SU-DHL-6 (cell line): ENCODE measurements at regions not wholly inside any gene's neighbourhood (a gene's known extent, or its start where the extent isn't known, plus 50 kb on each side); places are given as distances from the start of the nearest gene placed in this dataset.

Experiments used
- H2AFZ ChIP-seq: fragments of 200-600 bp; sonication (generic); 2 replicates; pipeline ENCODE4 v1.6.1; 2014; ENCODE audit warnings: low read depth, mild to moderate bottlenecking, moderate library complexity, mixed read lengths, antibody characterized with exemption, low read length; ENCODE audit not compliant: severe bottlenecking
- H3F3A ChIP-seq: fragments of 200-600 bp; shearing (Covaris generic); 2 replicates; pipeline ENCODE4 v1.6.0; 2016; ENCODE audit warnings: antibody characterized with exemption, mild to moderate bottlenecking; ENCODE audit not compliant: insufficient read depth
- H3K27ac ChIP-seq: fragments of 200-600 bp; sonication (generic); 2 replicates; pipeline ENCODE4 v1.5.1; 2016; ENCODE audit warnings: low read depth, mild to moderate bottlenecking, low read length, moderate library complexity, mixed read lengths
- H3K27me3 ChIP-seq: fragments of 200-600 bp; sonication (generic), shearing (Covaris generic); 2 replicates; pipeline ENCODE4 v1.6.0; 2014; ENCODE audit warnings: mild to moderate bottlenecking, low read length
- H3K36me3 ChIP-seq: fragments of 200-600 bp; sonication (generic); 2 replicates; pipeline ENCODE4 v1.6.1; 2014; ENCODE audit warnings: mild to moderate bottlenecking, low read length, mixed read lengths
- H3K4me2 ChIP-seq: fragments of 300-600, 200-600 bp; shearing (Covaris generic), sonication (generic); 2 replicates; pipeline ENCODE4 v1.6.0; 2014; ENCODE audit warnings: low read length, low read depth, mild to moderate bottlenecking; ENCODE audit not compliant: poor library complexity, severe bottlenecking
- H3K4me3 ChIP-seq: fragments of 200-600 bp; sonication (generic); 2 replicates; pipeline ENCODE4 v1.5.1; 2014; ENCODE audit warnings: antibody characterized with exemption, low read length, mild to moderate bottlenecking, mixed read lengths; ENCODE audit not compliant: insufficient read depth, poor library complexity, severe bottlenecking
- H3K79me2 ChIP-seq: fragments of 200-600 bp; sonication (generic); 2 replicates; pipeline ENCODE4 v1.6.1; 2014; ENCODE audit warnings: mild to moderate bottlenecking, low read length, moderate library complexity; ENCODE audit not compliant: insufficient read depth
- H3K9ac ChIP-seq: fragments of 200-600 bp; sonication (generic); 2 replicates; pipeline ENCODE4 v1.7.0; 2014; ENCODE audit warnings: mild to moderate bottlenecking, low read length
- H3K9me2 ChIP-seq: fragments of 200-600 bp; sonication (generic); replicated peaks from 2 replicates; pipeline ENCODE4 v1.6.1; 2014; ENCODE audit warnings: low read length; ENCODE audit not compliant: insufficient read depth
- H3K9me3 ChIP-seq: fragments of 200-600 bp; sonication (generic); 2 replicates; pipeline ENCODE4 v1.6.1; 2014; ENCODE audit warnings: low read length, mixed read lengths; ENCODE audit not compliant: insufficient read depth
- H4K20me1 ChIP-seq: fragments of 200-600 bp; sonication (generic); 2 replicates; pipeline ENCODE4 v1.6.1; 2014; ENCODE audit warnings: low read depth, mild to moderate bottlenecking, antibody characterized with exemption, low read length, moderate library complexity, mixed read lengths
- EZH2phosphoT487 ChIP-seq: fragments of 200-600 bp; sonication (generic), shearing (Covaris generic); conservative IDR thresholded peaks from 2 replicates; pipeline ENCODE4 v1.6.1; 2018; ENCODE audit warnings: mild to moderate bottlenecking, antibody characterized with exemption, low read length, moderate library complexity, mixed read lengths
- TF ChIP-seq, protein P1 (sequence below): fragments of 200-600 bp; sonication (generic); IDR thresholded peaks from one replicate; pipeline ENCODE4 v1.5.1; 2017; ENCODE audit warnings: antibody characterized with exemption, mild to moderate bottlenecking, low read length, moderate library complexity; ENCODE audit not compliant: insufficient read depth, poor library complexity, severe bottlenecking

DNA sequence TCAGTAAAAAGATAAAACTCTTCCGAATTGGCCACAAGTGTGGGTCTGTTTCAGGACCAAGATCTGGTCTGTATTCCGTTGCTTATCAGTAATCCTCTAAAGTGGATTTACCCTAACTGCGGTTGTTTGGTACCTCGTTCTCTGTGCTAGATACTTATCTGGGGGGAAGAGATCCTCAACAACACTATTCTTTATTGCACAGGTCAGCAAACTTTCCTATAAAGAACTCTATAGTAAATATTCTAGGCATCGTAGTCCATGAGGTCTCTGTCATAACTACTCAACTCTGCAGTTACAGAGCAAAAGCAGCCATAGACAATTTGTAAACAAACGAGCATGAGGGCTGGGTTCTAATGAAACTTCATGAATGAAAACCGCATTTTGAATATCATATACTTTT is 335.8 kb upstream of the KIF2A start:
- Histone ChIP-seq H2AFZ (no peak overlapping the region), H3K9me2 (no peaks in the 10 kb centered on the region), H3K9ac (no peak overlapping the region), H3K9me3 (no peaks in the 10 kb centered on the region), H3K4me3 (no peak overlapping the region), H3K79me2 (no peaks in the 10 kb centered on the region), H3K27ac (no peak overlapping the region), H3K27me3 (no peaks in the 10 kb centered on the region), H3K4me2 (no peak overlapping the region), H4K20me1 (no peaks in the 10 kb centered on the region), H3F3A (no peaks in the 10 kb centered on the region), H3K36me3 (no peaks in the 10 kb centered on the region)
- no peak for TF ChIP-seq EZH2phosphoT487
- TF ChIP-seq, protein P1, sequence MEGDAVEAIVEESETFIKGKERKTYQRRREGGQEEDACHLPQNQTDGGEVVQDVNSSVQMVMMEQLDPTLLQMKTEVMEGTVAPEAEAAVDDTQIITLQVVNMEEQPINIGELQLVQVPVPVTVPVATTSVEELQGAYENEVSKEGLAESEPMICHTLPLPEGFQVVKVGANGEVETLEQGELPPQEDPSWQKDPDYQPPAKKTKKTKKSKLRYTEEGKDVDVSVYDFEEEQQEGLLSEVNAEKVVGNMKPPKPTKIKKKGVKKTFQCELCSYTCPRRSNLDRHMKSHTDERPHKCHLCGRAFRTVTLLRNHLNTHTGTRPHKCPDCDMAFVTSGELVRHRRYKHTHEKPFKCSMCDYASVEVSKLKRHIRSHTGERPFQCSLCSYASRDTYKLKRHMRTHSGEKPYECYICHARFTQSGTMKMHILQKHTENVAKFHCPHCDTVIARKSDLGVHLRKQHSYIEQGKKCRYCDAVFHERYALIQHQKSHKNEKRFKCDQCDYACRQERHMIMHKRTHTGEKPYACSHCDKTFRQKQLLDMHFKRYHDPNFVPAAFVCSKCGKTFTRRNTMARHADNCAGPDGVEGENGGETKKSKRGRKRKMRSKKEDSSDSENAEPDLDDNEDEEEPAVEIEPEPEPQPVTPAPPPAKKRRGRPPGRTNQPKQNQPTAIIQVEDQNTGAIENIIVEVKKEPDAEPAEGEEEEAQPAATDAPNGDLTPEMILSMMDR: no peak

DNA sequence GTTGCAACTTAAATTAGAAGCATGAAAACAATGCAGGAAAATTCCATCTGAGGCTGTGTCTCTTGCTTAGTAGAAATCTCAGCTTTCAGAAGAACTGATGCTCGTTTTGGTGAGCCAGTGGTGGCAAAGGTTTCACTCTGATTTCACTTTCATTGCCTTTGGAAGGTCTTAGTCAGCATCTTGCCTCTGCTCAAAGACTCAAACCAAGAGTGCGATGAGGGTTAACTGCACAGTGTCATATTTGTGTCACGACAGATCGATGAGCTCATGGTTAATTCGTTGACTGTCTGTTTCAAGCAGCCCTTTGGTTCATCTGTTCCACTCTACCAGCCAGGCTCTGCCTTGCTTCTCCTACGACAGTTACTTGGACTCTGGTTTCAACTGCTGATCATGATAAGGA is 331.3 kb upstream of the KIF2A start:
- H3K9me3 ChIP-seq: no peaks in the 10 kb centered on the region
- H3K9ac ChIP-seq: no peak overlapping the region
- no peaks in the 10 kb centered on the region for H3K79me2 ChIP-seq
- no peak overlapping the region for H2AFZ ChIP-seq
- H3F3A ChIP-seq: no peaks in the 10 kb centered on the region
- no peak overlapping the region for H3K4me2 ChIP-seq
- H3K4me3 ChIP-seq: no peak overlapping the region
- no peaks in the 10 kb centered on the region for H3K36me3 ChIP-seq
- H3K9me2 ChIP-seq: no peaks in the 10 kb centered on the region
- H3K27me3 ChIP-seq: no peaks in the 10 kb centered on the region
- H4K20me1 ChIP-seq: no peaks in the 10 kb centered on the region
- H3K27ac ChIP-seq: no peak overlapping the region
- no peak for TF ChIP-seq EZH2phosphoT487
- TF ChIP-seq, protein P1: no peak

DNA sequence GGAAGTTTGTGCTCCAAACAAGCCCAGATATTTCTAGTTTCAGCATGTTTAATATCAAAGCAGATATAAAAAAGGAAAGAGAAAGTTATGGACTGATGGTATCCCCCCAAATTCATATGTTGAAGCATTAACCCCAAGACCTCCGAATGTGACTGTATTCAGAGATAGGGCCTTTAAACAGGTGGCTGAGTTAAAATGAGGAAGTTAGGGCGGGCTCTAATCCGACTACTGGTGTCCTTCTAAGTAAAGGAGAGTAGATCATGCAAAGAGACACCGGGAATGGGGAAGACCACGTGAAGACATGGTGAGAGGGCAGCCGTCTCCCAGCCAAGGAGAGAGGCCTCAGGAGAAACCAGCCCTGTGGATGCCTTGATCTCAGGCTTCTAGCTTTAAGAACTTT is 324.1 kb upstream of the KIF2A start:
- H3K27me3 ChIP-seq: no peaks in the 10 kb centered on the region
- no peaks in the 10 kb centered on the region for H3K9me2 ChIP-seq
- no peak overlapping the region for H3K4me2 ChIP-seq
- H3K9me3 ChIP-seq: no peaks in the 10 kb centered on the region
- no peaks in the 10 kb centered on the region for H3F3A ChIP-seq
- H3K79me2 ChIP-seq: no peaks in the 10 kb centered on the region
- H3K36me3 ChIP-seq: no peaks in the 10 kb centered on the region
- H3K9ac ChIP-seq: no peak overlapping the region
- no peak overlapping the region for H3K4me3 ChIP-seq
- H4K20me1 ChIP-seq: no peaks in the 10 kb centered on the region
- no peak overlapping the region for H2AFZ ChIP-seq
- TF ChIP-seq, protein P1: no peak
- no peak for TF ChIP-seq EZH2phosphoT487
- H3K27ac ChIP-seq: no peak overlapping the region

DNA sequence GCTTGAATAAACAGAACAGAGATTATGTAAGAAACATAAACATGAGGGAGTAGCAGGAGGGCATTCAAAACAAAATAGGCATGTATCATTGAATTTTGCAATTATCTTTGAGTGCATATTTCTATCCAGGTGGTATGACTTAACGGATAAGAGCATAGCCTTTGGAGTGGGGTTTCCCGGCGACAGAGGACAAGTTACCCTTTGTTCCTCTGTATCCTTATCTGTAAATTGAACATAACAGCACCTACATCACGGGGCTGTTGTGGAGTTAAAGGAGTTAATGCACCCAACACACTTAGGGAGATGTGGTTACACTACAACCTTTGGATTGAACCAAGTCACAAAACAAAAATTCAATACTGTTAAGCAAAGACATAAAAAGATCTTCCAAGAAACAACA is 314.6 kb upstream of the KIF2A start:
- Histone ChIP-seq H3K36me3 (no peaks in the 10 kb centered on the region), H2AFZ (no peak overlapping the region), H3K9me2 (no peaks in the 10 kb centered on the region), H3K27ac (no peak overlapping the region), H3K9ac (no peak overlapping the region), H4K20me1 (no peaks in the 10 kb centered on the region), H3K4me2 (no peak overlapping the region), H3K9me3 (no peaks in the 10 kb centered on the region), H3F3A (no peaks in the 10 kb centered on the region), H3K27me3 (no peaks in the 10 kb centered on the region), H3K79me2 (no peaks in the 10 kb centered on the region), H3K4me3 (no peak overlapping the region)
- TF ChIP-seq, protein P1: no peak
- no peak for TF ChIP-seq EZH2phosphoT487
